ENCODE measurements at regions not wholly inside any gene's neighbourhood (a gene's known extent, or its start where the extent isn't known, plus 50 kb on each side); places are given as distances from the start of the nearest gene placed in this dataset.

DNA sequence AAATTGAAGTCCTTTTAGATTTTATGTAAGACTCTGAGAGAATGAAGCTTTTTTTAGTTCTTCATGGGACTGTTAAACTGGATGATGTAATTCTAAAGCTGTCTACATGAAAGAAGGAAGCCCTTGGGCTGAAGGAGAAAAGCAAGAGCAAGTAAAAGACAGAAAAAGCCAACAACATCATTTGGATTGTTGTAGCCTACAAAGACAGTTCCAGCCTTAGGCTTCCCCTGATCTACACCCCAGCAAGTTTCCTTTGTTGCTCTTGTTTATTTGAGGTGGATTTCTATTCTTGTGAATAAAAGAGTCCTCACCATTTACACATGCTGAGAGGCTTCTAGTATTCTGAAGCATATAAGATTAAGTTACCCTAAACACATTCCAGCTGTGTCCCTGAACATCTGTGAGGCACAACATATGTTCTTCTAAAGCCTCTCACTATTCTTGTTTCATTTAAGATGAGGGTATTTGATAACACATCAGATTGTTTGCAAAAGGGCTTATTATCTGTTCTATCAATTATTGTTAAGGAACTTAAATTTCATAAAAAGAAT lies 377.8 kb downstream of the LNPK start:
- CTCF ChIA-PET = no interaction called here
- TF ChIP-seq, protein P1, sequence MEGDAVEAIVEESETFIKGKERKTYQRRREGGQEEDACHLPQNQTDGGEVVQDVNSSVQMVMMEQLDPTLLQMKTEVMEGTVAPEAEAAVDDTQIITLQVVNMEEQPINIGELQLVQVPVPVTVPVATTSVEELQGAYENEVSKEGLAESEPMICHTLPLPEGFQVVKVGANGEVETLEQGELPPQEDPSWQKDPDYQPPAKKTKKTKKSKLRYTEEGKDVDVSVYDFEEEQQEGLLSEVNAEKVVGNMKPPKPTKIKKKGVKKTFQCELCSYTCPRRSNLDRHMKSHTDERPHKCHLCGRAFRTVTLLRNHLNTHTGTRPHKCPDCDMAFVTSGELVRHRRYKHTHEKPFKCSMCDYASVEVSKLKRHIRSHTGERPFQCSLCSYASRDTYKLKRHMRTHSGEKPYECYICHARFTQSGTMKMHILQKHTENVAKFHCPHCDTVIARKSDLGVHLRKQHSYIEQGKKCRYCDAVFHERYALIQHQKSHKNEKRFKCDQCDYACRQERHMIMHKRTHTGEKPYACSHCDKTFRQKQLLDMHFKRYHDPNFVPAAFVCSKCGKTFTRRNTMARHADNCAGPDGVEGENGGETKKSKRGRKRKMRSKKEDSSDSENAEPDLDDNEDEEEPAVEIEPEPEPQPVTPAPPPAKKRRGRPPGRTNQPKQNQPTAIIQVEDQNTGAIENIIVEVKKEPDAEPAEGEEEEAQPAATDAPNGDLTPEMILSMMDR (IDR thresholded peaks at IDR 0.05; ENCODE audit: low read depth, low read length) = no peak
- H3K27me3 ChIP-seq (ENCODE audit: control insufficient read depth, insufficient read depth, low read length) = peaks cover 3% of the 10 kb centered on the region
- no peak overlapping the region for H3K4me3 ChIP-seq (ENCODE audit: low read depth, low read length)
- POLR2A ChIA-PET = interaction anchor here (0.5 to 0.8 kb wide), 2 partner anchors 9 to 377 kb away, joined by 3 to 6 read pairs; partner anchors contain the start of gene LNPK
- no peak overlapping the region for H3K27ac ChIP-seq (ENCODE audit: low read depth, low read length)
- H3K9me3 ChIP-seq (ENCODE audit: control insufficient read depth, insufficient read depth, low read length) = no peaks in the 10 kb centered on the region
- DNase-seq (ENCODE audit: low read depth, low spot score) = no peak

DNA sequence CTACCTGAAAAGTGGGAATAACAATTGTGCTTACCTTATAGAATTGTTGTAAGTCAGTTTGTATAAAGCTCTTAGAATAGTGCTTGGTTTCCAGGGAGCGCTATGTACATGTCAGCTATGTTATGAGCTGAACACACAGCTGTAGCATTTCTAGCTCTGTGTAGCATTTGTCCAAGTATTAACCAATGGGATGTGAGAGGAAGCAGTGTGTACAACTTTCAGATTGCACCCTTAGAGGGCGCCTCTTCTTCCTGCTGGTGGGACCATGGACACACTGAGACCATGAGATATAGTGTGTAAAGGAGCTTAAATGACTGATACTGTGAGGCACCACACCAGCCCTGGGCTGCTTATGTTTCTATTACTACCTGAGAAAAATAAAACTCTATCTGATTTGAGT lies 380.2 kb downstream of the LNPK start:
- H3K27ac ChIP-seq (ENCODE audit: low read depth, low read length) = no peak overlapping the region
- peaks cover 3% of the 10 kb centered on the region for H3K27me3 ChIP-seq (ENCODE audit: control insufficient read depth, insufficient read depth, low read length)
- CTCF ChIA-PET = interaction anchor here (0.6 kb wide), 1 partner anchor 273 kb away, joined by 3 read pairs; no protein-coding TSS in a partner anchor
- POLR2A ChIA-PET = no interaction called here
- TF ChIP-seq, protein P1 (IDR thresholded peaks at IDR 0.05; ENCODE audit: low read depth, low read length) = no peak
- DNase-seq (ENCODE audit: low read depth, low spot score) = no peak
- H3K4me3 ChIP-seq (ENCODE audit: low read depth, low read length) = no peak overlapping the region
- no peaks in the 10 kb centered on the region for H3K9me3 ChIP-seq (ENCODE audit: control insufficient read depth, insufficient read depth, low read length)

DNA sequence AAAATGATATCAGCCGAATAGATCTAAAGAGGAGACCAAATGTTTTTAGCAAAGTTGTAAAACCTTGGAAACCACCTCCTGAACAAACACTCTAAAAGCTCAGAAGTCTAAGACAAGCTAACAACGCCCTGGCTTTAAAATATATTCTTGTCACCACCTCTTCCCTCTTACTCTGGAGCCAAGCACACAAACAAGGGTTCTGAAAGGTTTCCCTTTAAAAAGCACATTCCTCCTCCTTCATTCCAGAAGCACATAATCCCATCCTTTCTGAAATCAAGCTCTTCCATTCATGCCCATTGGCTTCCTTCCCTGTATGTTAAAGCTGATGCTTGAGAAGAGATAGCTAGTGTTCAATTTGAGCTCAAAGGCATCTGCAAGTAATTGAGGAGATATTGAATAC lies 382.0 kb downstream of the LNPK start:
- no peak for DNase-seq (ENCODE audit: low read depth, low spot score)
- H3K27ac ChIP-seq (ENCODE audit: low read depth, low read length) = no peak overlapping the region
- no peak overlapping the region for H3K4me3 ChIP-seq (ENCODE audit: low read depth, low read length)
- CTCF ChIA-PET = interaction anchor here (0.6 kb wide), 1 partner anchor 86 kb away, joined by 7 read pairs; no protein-coding TSS in a partner anchor
- H3K27me3 ChIP-seq (ENCODE audit: control insufficient read depth, insufficient read depth, low read length) = no peaks in the 10 kb centered on the region
- H3K9me3 ChIP-seq (ENCODE audit: control insufficient read depth, insufficient read depth, low read length) = no peaks in the 10 kb centered on the region
- TF ChIP-seq, protein P1 (IDR thresholded peaks at IDR 0.05; ENCODE audit: low read depth, low read length) = no peak
- POLR2A ChIA-PET = no interaction called here

DNA sequence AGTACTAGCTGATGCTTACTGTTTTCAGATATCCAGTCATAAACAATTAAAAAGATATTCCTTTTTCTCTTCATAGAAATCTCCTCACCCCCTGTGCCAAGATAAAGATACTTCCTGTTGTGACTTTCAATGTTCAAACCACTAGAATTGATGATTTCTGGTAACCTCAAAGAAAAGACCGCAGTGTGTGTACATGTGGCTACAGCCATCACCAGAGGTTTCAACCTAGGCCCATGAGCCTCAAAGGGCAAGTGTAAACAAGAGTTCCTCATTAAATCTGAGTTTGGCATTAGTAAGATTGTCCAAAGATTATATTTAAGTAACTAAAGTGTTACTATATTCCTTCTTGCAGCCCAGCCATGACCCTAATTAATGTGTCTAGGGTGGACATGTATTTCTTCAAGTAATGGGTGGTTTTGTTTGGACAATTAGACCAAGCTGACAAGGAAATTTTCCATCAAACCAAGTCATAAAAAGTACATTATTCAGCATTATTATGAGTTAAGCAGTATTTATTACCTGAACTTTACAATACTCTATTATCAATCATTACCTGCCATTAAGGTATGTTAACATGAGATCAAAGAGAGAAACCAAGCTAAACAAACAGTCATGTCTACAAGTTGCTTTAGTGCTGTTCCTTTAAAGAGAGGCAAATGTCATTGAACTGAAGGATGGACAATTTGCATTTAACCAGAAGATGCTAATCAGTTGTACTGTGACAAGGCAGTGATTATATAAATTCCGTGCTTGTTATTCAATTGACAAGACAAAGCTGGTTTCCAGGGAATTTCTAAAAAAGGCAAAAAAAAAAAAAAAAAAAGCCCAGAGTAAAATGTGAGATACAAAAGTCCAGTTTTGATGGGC lies 382.7 kb downstream of the LNPK start:
- no peak overlapping the region for H3K4me3 ChIP-seq (ENCODE audit: low read depth, low read length)
- no peak overlapping the region for H3K27ac ChIP-seq (ENCODE audit: low read depth, low read length)
- TF ChIP-seq, protein P1 (IDR thresholded peaks at IDR 0.05; ENCODE audit: low read depth, low read length) = no peak
- ChIA-PET CTCF (interaction anchor here (0.6 kb wide), 1 partner anchor 87 kb away, joined by 7 read pairs; no protein-coding TSS in a partner anchor), POLR2A (no interaction called here)
- H3K27me3 ChIP-seq (ENCODE audit: control insufficient read depth, insufficient read depth, low read length) = no peaks in the 10 kb centered on the region
- no peak for DNase-seq (ENCODE audit: low read depth, low spot score)
- H3K9me3 ChIP-seq (ENCODE audit: control insufficient read depth, insufficient read depth, low read length) = no peaks in the 10 kb centered on the region

DNA sequence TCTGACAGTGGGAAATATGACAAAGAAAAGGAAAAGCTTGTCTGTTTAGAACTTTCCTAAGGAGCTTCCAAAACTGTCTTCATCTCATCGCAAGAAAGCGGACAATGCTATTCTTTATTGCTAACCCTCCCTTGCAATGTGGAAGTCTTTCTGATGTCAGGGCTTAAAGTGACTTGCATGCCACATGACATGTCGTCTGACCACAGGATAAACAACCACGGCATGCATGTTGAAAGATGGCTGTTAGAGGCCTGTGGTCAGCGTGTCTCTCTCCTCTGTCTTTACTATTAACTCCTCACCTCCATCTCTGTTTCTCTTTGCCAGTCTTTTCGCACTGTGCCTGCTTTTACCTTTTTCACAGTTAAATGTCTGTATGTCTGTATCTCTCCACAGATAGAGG lies 389.8 kb downstream of the LNPK start:
- ChIA-PET CTCF (interaction anchor here (0.5 kb wide), 1 partner anchor 167 kb away, joined by 6 read pairs; no protein-coding TSS in a partner anchor), POLR2A (no interaction called here)
- no peak for DNase-seq (ENCODE audit: low read depth, low spot score)
- Histone ChIP-seq H3K9me3 (ENCODE audit: control insufficient read depth, insufficient read depth, low read length) (no peaks in the 10 kb centered on the region), H3K27me3 (ENCODE audit: control insufficient read depth, insufficient read depth, low read length) (no peaks in the 10 kb centered on the region), H3K27ac (ENCODE audit: low read depth, low read length) (no peak overlapping the region), H3K4me3 (ENCODE audit: low read depth, low read length) (no peak overlapping the region)
- TF ChIP-seq, protein P1 (IDR thresholded peaks at IDR 0.05; ENCODE audit: low read depth, low read length) = no peak
